ENCODE measurements at regions not wholly inside any gene's neighbourhood (a gene's known extent, or its start where the extent isn't known, plus 50 kb on each side); places are given as distances from the start of the nearest gene placed in this dataset.
A peak's percentile ranks its signal among the peaks of the same experiment; 100 is the strongest.

DNA sequence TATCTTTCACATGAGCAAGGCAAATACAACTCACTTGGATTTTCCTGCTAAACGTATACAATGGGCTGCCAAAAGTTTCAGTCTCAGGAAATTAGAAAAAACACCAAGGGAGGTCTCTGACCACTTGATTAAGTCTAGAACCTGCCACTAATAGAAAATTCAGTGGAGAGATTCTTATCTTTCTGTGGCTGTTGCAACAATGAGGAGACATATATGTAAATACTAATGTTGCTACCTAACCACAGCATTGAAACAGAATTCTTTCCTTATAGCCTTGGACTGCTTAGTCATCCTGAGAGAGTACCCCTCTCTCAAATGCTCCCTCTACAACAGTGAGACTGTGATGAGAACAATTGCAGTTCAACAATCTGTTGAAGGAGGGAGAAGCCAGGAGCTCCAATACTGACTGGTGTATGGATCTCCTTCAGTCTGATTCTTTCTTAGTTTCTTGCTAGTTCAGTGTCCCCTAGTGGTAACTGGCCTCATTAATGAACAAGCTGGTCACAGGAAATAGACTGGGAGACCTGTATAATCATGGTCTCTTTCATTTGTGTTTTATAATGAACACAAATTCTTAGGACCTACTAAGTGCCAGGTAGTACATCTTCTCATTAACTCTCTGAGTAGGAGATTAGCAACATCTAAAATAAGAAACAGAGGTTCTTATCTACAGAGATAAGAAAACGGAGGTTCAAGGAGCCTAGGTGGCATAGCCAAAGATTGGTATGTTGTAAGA lies 164.5 kb downstream of the SLC38A4 start:
- peaks cover 77% of the 10 kb centered on the region for H3K4me1 ChIP-seq
- H3K4me3 ChIP-seq: peak overlapping the region; percentile 9
- no peak for TF ChIP-seq POLR2A (IDR thresholded peaks at IDR 0.05)
- TF ChIP-seq, protein P1, sequence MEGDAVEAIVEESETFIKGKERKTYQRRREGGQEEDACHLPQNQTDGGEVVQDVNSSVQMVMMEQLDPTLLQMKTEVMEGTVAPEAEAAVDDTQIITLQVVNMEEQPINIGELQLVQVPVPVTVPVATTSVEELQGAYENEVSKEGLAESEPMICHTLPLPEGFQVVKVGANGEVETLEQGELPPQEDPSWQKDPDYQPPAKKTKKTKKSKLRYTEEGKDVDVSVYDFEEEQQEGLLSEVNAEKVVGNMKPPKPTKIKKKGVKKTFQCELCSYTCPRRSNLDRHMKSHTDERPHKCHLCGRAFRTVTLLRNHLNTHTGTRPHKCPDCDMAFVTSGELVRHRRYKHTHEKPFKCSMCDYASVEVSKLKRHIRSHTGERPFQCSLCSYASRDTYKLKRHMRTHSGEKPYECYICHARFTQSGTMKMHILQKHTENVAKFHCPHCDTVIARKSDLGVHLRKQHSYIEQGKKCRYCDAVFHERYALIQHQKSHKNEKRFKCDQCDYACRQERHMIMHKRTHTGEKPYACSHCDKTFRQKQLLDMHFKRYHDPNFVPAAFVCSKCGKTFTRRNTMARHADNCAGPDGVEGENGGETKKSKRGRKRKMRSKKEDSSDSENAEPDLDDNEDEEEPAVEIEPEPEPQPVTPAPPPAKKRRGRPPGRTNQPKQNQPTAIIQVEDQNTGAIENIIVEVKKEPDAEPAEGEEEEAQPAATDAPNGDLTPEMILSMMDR (IDR thresholded peaks at IDR 0.05): peak; percentile 56 to 69
- no peak for DNase-seq (ENCODE audit: low spot score in 2 of 2)
- WGBS: 34% methylated on average over 2 of the region's 2 CpGs
- no peaks in the 10 kb centered on the region for H3K36me3 ChIP-seq
- H3K9me3 ChIP-seq: no peaks in the 10 kb centered on the region
- peak overlapping the region; percentile 71 for H3K27ac ChIP-seq
- H3K27me3 ChIP-seq: no peaks in the 10 kb centered on the region

DNA sequence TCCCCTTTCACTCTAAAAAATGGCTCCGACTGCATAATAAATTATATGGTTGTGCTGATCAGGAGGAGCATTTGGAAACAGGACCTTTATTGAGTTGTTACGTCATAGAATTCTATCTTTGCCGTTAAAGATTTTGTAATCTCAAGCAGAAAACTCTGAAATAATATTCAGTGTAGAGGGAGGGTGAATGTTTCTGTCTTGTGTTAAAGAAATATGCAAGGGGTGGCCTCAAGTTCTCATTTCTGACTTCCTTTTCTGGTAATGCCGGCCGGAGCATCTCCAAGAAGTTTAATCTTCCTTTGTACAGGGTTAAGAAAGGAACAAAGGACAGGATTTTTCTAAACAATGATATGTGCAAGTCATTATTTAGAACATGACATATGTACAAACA lies 165.1 kb downstream of the SLC38A4 start:
- Histone ChIP-seq H3K4me3 (peak overlapping the region; percentile 9), H3K27ac (peak overlapping the region; percentile 71), H3K9me3 (no peaks in the 10 kb centered on the region), H3K36me3 (no peaks in the 10 kb centered on the region), H3K27me3 (no peaks in the 10 kb centered on the region), H3K4me1 (peaks cover 76% of the 10 kb centered on the region)
- 19% methylated on average over 5 of the region's 5 CpGs for WGBS
- no peak for DNase-seq (ENCODE audit: low spot score in 2 of 2)
- no peak for TF ChIP-seq EP300 (IDR thresholded peaks at IDR 0.05)
- TF ChIP-seq POLR2AphosphoS5 (IDR thresholded peaks at IDR 0.05): no peak
- TF ChIP-seq, protein P1 (IDR thresholded peaks at IDR 0.05): no peak
- TF ChIP-seq POLR2A (IDR thresholded peaks at IDR 0.05): no peak

DNA sequence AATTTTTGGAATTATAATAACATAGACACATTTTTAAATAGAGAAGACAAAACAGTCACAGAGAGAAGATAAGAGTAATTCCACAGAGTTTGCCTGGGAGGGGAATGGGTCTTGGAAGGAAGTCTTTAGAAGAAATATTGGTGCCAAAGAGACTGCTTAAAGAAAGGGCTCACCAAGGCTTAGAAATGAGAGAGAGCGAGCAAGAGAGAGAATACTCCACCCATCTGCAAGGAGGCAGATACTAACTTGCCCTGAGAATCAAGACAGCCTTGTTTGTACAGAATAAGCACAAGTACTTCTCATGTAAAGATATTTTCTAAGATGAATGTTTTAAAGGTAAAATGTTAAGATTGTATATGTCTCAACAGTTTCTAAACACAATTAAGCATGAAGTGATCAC lies 165.5 kb downstream of the SLC38A4 start:
- Histone ChIP-seq H3K27me3 (no peaks in the 10 kb centered on the region), H3K9me3 (no peaks in the 10 kb centered on the region), H3K4me1 (peaks cover 72% of the 10 kb centered on the region), H3K4me3 (peak overlapping the region; percentile 9), H3K36me3 (no peaks in the 10 kb centered on the region), H3K27ac (peak overlapping the region; percentile 71)
- 13% methylated on average over 1 of the region's 1 CpG for WGBS
- DNase-seq (ENCODE audit: low spot score in 2 of 2): no peak
- TF ChIP-seq, protein P1 (IDR thresholded peaks at IDR 0.05): no peak
- no peak for TF ChIP-seq EP300 (IDR thresholded peaks at IDR 0.05)
- TF ChIP-seq POLR2A (IDR thresholded peaks at IDR 0.05): no peak
- TF ChIP-seq POLR2AphosphoS5 (IDR thresholded peaks at IDR 0.05): no peak

DNA sequence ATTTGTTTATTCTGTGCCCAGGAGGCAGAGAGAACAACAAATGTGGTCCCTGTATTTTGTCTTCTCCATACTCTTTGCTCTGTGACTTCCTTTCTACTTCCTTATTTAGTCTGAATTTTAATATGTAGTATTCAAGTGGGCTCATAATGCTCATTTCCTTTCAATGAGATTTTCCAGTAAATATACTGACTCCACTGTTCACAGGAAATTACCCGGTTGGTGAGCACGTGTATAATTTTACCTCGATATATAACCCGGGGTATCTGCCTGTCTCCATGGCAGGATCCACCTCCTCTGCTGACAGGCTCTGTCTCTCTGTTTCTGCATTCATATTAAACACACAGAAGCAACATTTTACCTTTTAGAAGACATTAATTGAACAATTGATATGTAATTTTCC lies 166.0 kb downstream of the SLC38A4 start:
- 2% methylated on average over 4 of the region's 4 CpGs for WGBS
- no peak for TF ChIP-seq EP300 (IDR thresholded peaks at IDR 0.05)
- TF ChIP-seq POLR2A (IDR thresholded peaks at IDR 0.05): no peak
- no peak for TF ChIP-seq POLR2AphosphoS5 (IDR thresholded peaks at IDR 0.05)
- TF ChIP-seq, protein P1 (IDR thresholded peaks at IDR 0.05): no peak
- no peak for DNase-seq (ENCODE audit: low spot score in 2 of 2)
- peaks cover 68% of the 10 kb centered on the region for H3K4me1 ChIP-seq
- peak overlapping the region; percentile 9 for H3K4me3 ChIP-seq
- no peaks in the 10 kb centered on the region for H3K9me3 ChIP-seq
- H3K27ac ChIP-seq: peak overlapping the region; percentile 71
- no peaks in the 10 kb centered on the region for H3K27me3 ChIP-seq
- H3K36me3 ChIP-seq: no peaks in the 10 kb centered on the region

DNA sequence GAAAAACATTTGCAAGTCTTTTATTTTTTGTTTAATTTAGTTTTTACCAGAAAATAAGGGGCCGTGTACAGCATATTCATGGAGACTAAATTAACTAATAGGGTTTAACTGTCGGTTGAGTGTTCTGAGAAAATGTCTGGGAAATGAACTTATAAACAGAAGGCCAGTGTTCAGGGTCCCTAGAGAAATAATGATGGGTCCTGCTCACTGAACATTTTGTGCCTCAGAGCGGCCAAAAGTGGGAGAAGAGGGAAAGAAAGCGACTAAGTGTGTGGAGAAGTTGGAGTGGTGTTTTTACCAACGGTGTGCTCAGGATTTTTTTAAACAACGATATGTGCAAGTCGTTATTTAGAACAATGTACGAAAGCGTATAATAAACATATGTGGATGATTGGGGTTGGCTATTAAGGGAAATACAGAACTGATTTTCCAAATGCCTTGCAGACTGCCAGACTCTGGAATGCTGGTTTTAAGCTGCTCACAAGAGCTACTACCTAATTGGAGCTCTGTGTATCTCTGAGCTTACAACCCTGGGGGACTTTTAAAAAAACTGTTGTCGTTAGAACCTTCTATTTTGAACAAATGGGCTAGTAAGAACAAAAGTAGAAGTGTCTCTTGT lies 166.7 kb downstream of the SLC38A4 start:
- H3K4me1 ChIP-seq: peaks cover 61% of the 10 kb centered on the region
- no peaks in the 10 kb centered on the region for H3K36me3 ChIP-seq
- H3K9me3 ChIP-seq: no peaks in the 10 kb centered on the region
- TF ChIP-seq EP300 (IDR thresholded peaks at IDR 0.05): no peak
- no peak for TF ChIP-seq POLR2A (IDR thresholded peaks at IDR 0.05)
- no peak for TF ChIP-seq POLR2AphosphoS5 (IDR thresholded peaks at IDR 0.05)
- TF ChIP-seq, protein P1 (IDR thresholded peaks at IDR 0.05): no peak
- peak overlapping the region; percentile 71 for H3K27ac ChIP-seq
- WGBS: 43% methylated on average over 10 of the region's 10 CpGs
- DNase-seq (ENCODE audit: low spot score in 2 of 2): no peak
- no peaks in the 10 kb centered on the region for H3K27me3 ChIP-seq
- no peak overlapping the region for H3K4me3 ChIP-seq
